Esophagus squamous epithelium (tissue), 5 donors: ENCODE measurements at regions not wholly inside any gene's neighbourhood (a gene's known extent, or its start where the extent isn't known, plus 50 kb on each side); places are given as distances from the start of the nearest gene placed in this dataset.

Experiments used
- DNase-seq: peaks from one replicate; lab custom pipeline; 2025; lab: John Stamatoyannopoulos, UW
- H3K27ac ChIP-seq, 4 donors: fragments of 200-600 bp; sonication (generic); one replicate each; pipeline ENCODE4 v1.5.1; 2016 to 2019; ENCODE audit warnings: mild to moderate bottlenecking in 1 of 4
- H3K27me3 ChIP-seq, 4 donors: fragments of 200-600 bp; sonication (generic); 1 replicate in 3 of 4; 2 replicates in 1 of 4; pipeline versions ENCODE4 v1.5.1 to v1.6.0; 2017 to 2021; ENCODE audit warnings: antibody characterized with exemption in 1 of 4
- H3K36me3 ChIP-seq, 3 donors: fragments of 200-600 bp; sonication (generic); one replicate each; pipeline ENCODE4 v1.5.1; 2016 to 2019
- H3K4me1 ChIP-seq, 3 donors: fragments of 200-600 bp; sonication (generic); one replicate each; pipeline ENCODE4 v1.5.1; 2017 to 2019
- H3K4me3 ChIP-seq, 4 donors: fragments of 200-600 bp; sonication (generic); 1 replicate in 3 of 4; 2 replicates in 1 of 4; pipeline ENCODE4 v1.5.1; 2016 to 2019; ENCODE audit warnings: mild to moderate bottlenecking in 2 of 4, moderate library complexity in 1 of 4
- H3K9me3 ChIP-seq, 3 donors: fragments of 200-600 bp; sonication (generic); one replicate each; pipeline ENCODE4 v1.5.1; 2016 to 2019
- POLR2A ChIP-seq, 4 donors: fragments of 450-650 bp; IDR thresholded peaks; one replicate each; pipeline ENCODE4 v1.6.1; 2017; ENCODE audit warnings: antibody characterized with exemption in 4 of 4, mild to moderate bottlenecking in 4 of 4, moderate library complexity in 3 of 4
- WGBS, 2 donors: methylation state at CpG; one replicate each; pipeline ENCODE4 v1.1.5; 2018; 5-methylcytosine and 5-hydroxymethylcytosine counted together
- intact Hi-C: fragments of 100-400 bp; cut with DNase I; formaldehyde crosslinking; loops from one replicate; pipeline ENCODE4 v1.15.0; 2022
- TF ChIP-seq, protein P1 (sequence below), 6 experiments: fragments of 450-650 bp in 4 of 6; fragments of 200-600 bp in 2 of 6; sonication (generic) in 2 of 6; IDR thresholded peaks; one replicate each; pipeline ENCODE4 v1.5.1; 2016 to 2019; ENCODE audit warnings: antibody characterized with exemption in 6 of 6, mild to moderate bottlenecking in 4 of 6, moderate library complexity in 4 of 6
- donor health status: DM: yes; HTN: yes; CAD: no.

DNA sequence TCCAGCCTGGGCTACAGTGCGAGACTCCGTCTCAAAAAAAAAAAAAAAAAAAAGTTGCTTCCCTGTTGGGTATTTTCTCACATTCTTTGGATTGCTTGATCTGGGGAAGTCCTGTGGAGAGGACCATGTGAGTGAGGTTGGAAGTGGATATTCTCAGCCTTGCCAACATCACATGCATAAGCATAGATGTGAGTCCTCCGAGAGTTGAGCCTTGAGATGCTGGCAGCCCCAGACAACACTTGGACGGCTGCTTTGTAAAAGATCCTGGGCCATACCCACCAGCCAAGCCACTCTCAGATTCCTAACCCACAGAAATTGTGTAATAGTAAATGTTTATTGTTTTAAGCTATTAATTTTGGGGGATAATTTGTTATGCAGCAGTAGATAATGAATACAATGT is 1570.0 kb upstream of the GOT2 start:
- no peak overlapping the region for H3K4me3 ChIP-seq
- H3K27me3 ChIP-seq = no peaks in the 10 kb centered on the region
- no peak overlapping the region for H3K27ac ChIP-seq
- no peaks in the 10 kb centered on the region for H3K36me3 ChIP-seq
- peaks cover 0 to 7% (median 0%) of the 10 kb centered on the region in 3 donors for H3K9me3 ChIP-seq
- no peak for TF ChIP-seq POLR2A (IDR thresholded peaks at IDR 0.05)
- TF ChIP-seq, protein P1, sequence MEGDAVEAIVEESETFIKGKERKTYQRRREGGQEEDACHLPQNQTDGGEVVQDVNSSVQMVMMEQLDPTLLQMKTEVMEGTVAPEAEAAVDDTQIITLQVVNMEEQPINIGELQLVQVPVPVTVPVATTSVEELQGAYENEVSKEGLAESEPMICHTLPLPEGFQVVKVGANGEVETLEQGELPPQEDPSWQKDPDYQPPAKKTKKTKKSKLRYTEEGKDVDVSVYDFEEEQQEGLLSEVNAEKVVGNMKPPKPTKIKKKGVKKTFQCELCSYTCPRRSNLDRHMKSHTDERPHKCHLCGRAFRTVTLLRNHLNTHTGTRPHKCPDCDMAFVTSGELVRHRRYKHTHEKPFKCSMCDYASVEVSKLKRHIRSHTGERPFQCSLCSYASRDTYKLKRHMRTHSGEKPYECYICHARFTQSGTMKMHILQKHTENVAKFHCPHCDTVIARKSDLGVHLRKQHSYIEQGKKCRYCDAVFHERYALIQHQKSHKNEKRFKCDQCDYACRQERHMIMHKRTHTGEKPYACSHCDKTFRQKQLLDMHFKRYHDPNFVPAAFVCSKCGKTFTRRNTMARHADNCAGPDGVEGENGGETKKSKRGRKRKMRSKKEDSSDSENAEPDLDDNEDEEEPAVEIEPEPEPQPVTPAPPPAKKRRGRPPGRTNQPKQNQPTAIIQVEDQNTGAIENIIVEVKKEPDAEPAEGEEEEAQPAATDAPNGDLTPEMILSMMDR (IDR thresholded peaks at IDR 0.05) = no peak
- no peak for DNase-seq
- WGBS, 2 donors = 79 to 82% methylated on average over 3 to 4 of the region's 4 CpGs
- no peaks in the 10 kb centered on the region for H3K4me1 ChIP-seq
- intact Hi-C loops = no loop called here

DNA sequence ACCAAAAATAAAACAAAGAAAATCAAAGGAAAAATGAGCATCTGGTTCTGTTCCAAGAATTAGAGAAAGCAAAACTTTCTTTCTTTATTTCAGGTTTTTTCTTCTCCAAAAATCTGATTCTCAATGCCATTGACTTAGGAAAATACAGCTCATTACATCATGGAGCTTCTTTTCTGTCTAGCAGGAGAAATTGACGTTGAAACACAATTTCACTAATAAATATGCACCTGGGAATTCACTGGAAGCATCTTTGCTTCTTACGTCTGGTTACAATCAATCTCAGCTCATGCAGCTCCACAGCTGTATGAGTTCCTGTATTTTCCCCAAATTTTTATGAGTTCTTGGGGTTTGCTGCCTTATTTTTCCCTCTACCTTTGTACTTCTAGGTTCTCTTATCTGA is 1568.6 kb upstream of the GOT2 start:
- WGBS, 2 donors = 39 to 40% methylated on average over 2 of the region's 2 CpGs
- no peak for DNase-seq
- no peaks in the 10 kb centered on the region for H3K36me3 ChIP-seq
- no peaks in the 10 kb centered on the region for H3K9me3 ChIP-seq
- H3K27ac ChIP-seq = no peak overlapping the region
- H3K27me3 ChIP-seq = no peaks in the 10 kb centered on the region
- intact Hi-C loops = no loop called here
- no peak for TF ChIP-seq POLR2A (IDR thresholded peaks at IDR 0.05)
- TF ChIP-seq, protein P1 (IDR thresholded peaks at IDR 0.05) = no peak
- no peaks in the 10 kb centered on the region for H3K4me1 ChIP-seq
- no peak overlapping the region for H3K4me3 ChIP-seq

DNA sequence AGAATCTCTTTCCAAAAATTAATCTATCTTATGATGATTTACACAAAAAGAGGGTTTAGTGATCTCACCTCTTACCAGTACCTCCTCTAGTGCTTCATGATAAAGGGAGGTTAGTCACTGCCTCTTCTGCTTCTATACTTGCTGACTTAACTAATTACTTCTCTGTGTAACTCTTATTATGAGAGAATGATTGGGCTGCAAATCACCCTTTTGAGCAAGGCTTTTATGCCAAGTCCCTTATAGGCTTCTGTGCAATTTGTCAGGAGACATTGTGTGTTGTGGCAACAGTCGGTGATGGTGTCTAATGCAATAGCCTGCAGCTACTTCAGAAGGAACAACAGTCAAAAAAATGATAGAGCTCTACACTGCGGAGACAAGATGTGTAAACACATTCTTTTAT is 1568.1 kb upstream of the GOT2 start:
- Histone ChIP-seq H3K9me3 (no peaks in the 10 kb centered on the region), H3K4me1 (no peaks in the 10 kb centered on the region), H3K27me3 (no peaks in the 10 kb centered on the region), H3K27ac (no peak overlapping the region), H3K36me3 (no peaks in the 10 kb centered on the region), H3K4me3 (no peak overlapping the region)
- intact Hi-C loops = no loop called here
- 29 to 33% methylated on average over 2 of the region's 2 CpGs for WGBS, 2 donors
- TF ChIP-seq POLR2A (IDR thresholded peaks at IDR 0.05) = no peak
- TF ChIP-seq, protein P1 (IDR thresholded peaks at IDR 0.05) = no peak
- DNase-seq = no peak

DNA sequence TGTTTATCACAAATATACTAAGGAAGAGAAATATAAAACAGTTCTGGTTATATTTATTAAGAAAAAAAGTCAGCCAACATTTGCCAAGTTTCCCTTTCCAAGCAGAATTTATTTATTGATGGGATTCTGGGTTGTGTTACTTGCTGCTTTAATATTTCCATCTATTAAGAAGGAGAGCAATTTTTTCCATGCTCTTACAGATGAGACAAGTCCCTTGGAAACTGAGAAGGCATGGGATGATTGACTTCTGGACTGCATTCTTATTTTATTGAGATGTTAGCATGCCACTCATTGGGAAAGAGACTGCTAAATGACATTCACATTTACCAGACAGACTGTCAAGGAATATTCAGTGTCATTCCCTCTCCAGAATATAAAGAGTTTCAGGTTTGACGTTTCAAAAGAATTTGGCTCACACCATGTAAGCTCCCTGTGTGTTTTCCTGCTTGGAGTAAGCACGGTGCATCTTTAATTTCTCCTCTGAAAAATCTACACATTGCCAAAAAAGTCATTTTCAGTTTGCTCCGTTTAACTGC is 1565.2 kb upstream of the GOT2 start:
- H3K27ac ChIP-seq = no peak overlapping the region
- WGBS, 2 donors = 57 to 79% methylated on average over 3 of the region's 3 CpGs
- no peak for DNase-seq
- H3K36me3 ChIP-seq = no peaks in the 10 kb centered on the region
- no peaks in the 10 kb centered on the region for H3K27me3 ChIP-seq
- H3K4me1 ChIP-seq = no peaks in the 10 kb centered on the region
- TF ChIP-seq, protein P1 (IDR thresholded peaks at IDR 0.05) = no peak
- TF ChIP-seq POLR2A (IDR thresholded peaks at IDR 0.05) = no peak
- intact Hi-C loops = no loop called here
- no peak overlapping the region for H3K4me3 ChIP-seq
- H3K9me3 ChIP-seq = no peaks in the 10 kb centered on the region

DNA sequence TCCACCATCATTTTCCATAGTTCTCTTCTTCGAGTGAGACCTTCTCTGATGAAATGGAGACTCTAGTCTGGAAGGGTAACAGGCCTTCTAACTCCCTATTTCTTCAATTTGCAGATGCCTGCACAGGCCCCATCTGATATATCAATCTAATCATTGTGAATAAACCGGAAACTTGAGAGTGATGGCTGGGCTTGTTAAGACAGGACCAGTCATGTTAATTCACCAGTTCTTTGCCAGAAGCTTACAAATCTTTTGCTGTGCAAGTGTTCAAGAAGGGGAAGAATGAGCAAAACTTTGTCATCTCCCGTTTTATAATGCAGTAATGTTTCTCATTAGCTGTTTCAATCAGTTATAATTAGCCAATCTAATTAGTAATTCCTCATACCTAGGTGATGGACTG is 1561.3 kb upstream of the GOT2 start:
- no peak for TF ChIP-seq POLR2A (IDR thresholded peaks at IDR 0.05)
- TF ChIP-seq, protein P1 (IDR thresholded peaks at IDR 0.05) = no peak
- 37 to 39% methylated on average over 3 of the region's 3 CpGs for WGBS, 2 donors
- no peak overlapping the region for H3K4me3 ChIP-seq
- H3K36me3 ChIP-seq = no peaks in the 10 kb centered on the region
- H3K27me3 ChIP-seq = no peaks in the 10 kb centered on the region
- DNase-seq = no peak
- no peaks in the 10 kb centered on the region for H3K9me3 ChIP-seq
- intact Hi-C loops = no loop called here
- no peaks in the 10 kb centered on the region for H3K4me1 ChIP-seq
- H3K27ac ChIP-seq = no peak overlapping the region
